ENCODE measurements at regions not wholly inside any gene's neighbourhood (a gene's known extent, or its start where the extent isn't known, plus 50 kb on each side); places are given as distances from the start of the nearest gene placed in this dataset.

DNA sequence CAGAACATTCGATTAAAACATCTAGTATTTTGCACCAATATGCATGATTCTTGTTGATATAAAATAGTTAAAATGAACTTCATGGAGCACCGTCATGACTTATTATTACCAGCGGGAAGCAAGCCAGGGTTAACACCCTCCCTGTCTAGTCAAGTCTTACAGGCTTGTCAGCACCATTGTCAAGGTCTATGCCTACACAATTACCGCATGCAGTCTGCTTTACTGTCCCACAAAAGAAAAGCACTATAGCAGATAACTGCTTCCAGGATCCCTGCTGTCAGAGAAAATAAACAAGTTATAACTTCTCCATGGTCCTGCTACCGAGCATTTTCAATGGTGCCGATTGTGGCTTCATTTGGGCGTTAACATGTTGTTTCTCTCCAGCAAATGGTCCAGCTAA is 968.0 kb upstream of the FAM98A start:
- TF ChIP-seq, protein P1, sequence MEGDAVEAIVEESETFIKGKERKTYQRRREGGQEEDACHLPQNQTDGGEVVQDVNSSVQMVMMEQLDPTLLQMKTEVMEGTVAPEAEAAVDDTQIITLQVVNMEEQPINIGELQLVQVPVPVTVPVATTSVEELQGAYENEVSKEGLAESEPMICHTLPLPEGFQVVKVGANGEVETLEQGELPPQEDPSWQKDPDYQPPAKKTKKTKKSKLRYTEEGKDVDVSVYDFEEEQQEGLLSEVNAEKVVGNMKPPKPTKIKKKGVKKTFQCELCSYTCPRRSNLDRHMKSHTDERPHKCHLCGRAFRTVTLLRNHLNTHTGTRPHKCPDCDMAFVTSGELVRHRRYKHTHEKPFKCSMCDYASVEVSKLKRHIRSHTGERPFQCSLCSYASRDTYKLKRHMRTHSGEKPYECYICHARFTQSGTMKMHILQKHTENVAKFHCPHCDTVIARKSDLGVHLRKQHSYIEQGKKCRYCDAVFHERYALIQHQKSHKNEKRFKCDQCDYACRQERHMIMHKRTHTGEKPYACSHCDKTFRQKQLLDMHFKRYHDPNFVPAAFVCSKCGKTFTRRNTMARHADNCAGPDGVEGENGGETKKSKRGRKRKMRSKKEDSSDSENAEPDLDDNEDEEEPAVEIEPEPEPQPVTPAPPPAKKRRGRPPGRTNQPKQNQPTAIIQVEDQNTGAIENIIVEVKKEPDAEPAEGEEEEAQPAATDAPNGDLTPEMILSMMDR (IDR thresholded peaks at IDR 0.05): no peak
- TF ChIP-seq POLR2A (IDR thresholded peaks at IDR 0.05): no peak
- Histone ChIP-seq H3K27me3 (no peaks in the 10 kb centered on the region), H3K36me3 (no peaks in the 10 kb centered on the region), H3K9me3 (no peaks in the 10 kb centered on the region), H3K27ac (no peak overlapping the region), H3K4me3 (no peak overlapping the region), H3K4me1 (no peaks in the 10 kb centered on the region)
- intact Hi-C loops (cut with DNase I; ENCODE audit: low total_unique reads): no loop called here
- DNase-seq: no peak

DNA sequence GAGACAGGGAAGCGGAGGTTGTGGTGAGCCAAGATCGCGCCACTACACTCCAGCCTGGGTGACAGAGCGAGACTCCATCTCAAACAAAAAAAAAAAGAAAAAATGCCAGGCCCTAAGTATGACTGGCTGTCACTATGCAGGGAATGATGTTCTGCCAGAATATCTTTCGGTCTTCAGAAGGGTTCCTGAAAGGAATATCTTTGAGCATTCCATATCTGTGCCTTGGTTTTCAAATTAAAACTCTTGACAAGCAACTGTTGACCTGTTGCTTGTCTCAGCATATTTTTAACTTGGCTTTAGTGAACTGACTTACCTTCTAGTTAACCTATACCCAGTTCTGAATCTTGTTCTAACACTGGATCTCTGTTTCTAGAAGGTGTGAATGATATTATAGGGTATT is 953.2 kb upstream of the FAM98A start:
- Histone ChIP-seq H3K27me3 (no peaks in the 10 kb centered on the region), H3K4me3 (no peak overlapping the region), H3K27ac (no peak overlapping the region), H3K9me3 (no peaks in the 10 kb centered on the region), H3K36me3 (no peaks in the 10 kb centered on the region), H3K4me1 (no peaks in the 10 kb centered on the region)
- no peak for TF ChIP-seq POLR2A (IDR thresholded peaks at IDR 0.05)
- TF ChIP-seq, protein P1 (IDR thresholded peaks at IDR 0.05): no peak
- intact Hi-C loops (cut with DNase I; ENCODE audit: low total_unique reads): no loop called here
- no peak for DNase-seq

DNA sequence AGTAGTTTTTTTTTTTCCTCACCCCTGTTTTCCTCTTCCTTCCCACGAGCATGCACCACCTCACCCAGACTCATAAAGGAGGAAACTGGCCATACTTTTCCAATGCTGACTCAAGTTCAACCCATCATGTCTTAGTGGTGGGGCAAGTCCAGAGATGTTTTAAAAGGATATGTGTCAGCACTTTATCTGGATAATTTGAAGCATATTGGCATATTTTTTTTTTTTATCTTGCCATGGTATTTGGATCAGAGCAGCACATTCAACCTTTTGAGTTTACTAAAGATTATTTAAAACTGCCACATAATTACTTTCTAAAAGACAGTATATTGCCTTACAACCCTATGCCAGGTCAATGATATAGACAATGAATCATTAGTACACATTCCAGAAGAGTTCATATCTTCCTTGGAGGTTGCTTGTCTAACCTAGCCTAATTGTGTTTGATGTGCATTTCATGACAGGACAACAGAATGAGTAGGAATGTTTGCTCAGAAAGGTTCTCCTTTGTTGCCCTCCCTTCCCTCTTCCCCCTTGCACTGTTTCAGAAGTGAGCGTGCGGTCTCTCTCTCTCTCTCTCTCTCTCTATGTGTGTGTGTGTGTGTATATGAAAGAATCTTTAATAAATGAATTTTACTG is 950.7 kb upstream of the FAM98A start:
- TF ChIP-seq POLR2A (IDR thresholded peaks at IDR 0.05): no peak
- TF ChIP-seq, protein P1 (IDR thresholded peaks at IDR 0.05): no peak
- no peaks in the 10 kb centered on the region for H3K36me3 ChIP-seq
- no peak overlapping the region for H3K4me3 ChIP-seq
- no peak for DNase-seq
- no peaks in the 10 kb centered on the region for H3K9me3 ChIP-seq
- no peaks in the 10 kb centered on the region for H3K27me3 ChIP-seq
- H3K27ac ChIP-seq: no peak overlapping the region
- intact Hi-C loops (cut with DNase I; ENCODE audit: low total_unique reads): no loop called here
- no peaks in the 10 kb centered on the region for H3K4me1 ChIP-seq

DNA sequence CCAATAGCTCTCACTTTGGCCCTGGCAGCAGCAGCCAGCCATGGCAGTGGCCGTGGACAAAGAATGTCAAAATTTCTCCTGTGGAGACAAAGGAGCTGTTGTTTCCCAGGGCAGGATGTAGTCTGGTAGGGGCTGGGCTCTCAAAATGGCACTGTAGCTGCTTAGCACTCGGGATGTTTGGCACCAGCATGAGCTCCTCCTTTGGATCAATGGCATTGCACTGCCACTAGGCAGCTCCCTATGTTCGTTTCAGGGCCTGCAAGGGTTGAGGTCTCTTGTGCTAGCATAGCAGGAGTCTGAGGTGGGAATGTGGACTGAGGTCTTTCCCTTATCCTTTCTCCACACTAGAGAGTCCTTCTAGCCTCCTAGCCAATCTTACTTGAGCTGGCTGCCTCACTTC is 948.8 kb upstream of the FAM98A start:
- Histone ChIP-seq H3K4me3 (no peak overlapping the region), H3K9me3 (no peaks in the 10 kb centered on the region), H3K4me1 (no peaks in the 10 kb centered on the region), H3K27ac (no peak overlapping the region), H3K36me3 (no peaks in the 10 kb centered on the region), H3K27me3 (no peaks in the 10 kb centered on the region)
- intact Hi-C loops (cut with DNase I; ENCODE audit: low total_unique reads): no loop called here
- DNase-seq: no peak
- TF ChIP-seq POLR2A (IDR thresholded peaks at IDR 0.05): no peak
- TF ChIP-seq, protein P1 (IDR thresholded peaks at IDR 0.05): no peak

DNA sequence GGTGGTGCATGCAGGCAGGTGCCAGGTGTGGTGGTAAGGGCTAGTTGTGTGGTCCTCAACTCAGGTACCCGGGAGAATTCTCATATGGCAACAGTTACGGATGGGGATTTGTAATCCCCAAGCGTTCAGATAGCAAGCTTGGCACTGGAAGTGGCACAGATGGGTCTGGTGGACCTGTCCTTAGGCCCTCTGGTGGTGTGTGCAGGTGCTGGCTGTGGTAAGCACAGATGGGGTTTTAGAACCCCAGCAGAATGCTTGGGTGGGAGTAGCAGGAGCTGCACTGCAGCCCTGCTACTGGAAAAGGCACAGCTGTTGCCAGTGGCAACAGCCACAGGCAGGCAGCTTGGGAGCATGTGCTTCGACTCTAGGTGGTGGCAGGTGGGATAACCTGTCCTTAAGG is 948.2 kb upstream of the FAM98A start:
- TF ChIP-seq POLR2A (IDR thresholded peaks at IDR 0.05): no peak
- TF ChIP-seq, protein P1 (IDR thresholded peaks at IDR 0.05): no peak
- Histone ChIP-seq H3K4me3 (no peak overlapping the region), H3K9me3 (no peaks in the 10 kb centered on the region), H3K27me3 (no peaks in the 10 kb centered on the region), H3K27ac (no peak overlapping the region), H3K36me3 (no peaks in the 10 kb centered on the region), H3K4me1 (no peaks in the 10 kb centered on the region)
- intact Hi-C loops (cut with DNase I; ENCODE audit: low total_unique reads): no loop called here
- DNase-seq: no peak

All from uterus (tissue), 3 donors.